HG03060 (cell line): ENCODE measurements at regions not wholly inside any gene's neighbourhood (a gene's known extent, or its start where the extent isn't known, plus 50 kb on each side); places are given as distances from the start of the nearest gene placed in this dataset.

Experiments used
- ATAC-seq: cut with Tn5 transposase; IDR thresholded peaks from one replicate; pipeline ENCODE4 v1.9.1; 2021; ENCODE audit warnings: low read depth, moderate number of reproducible peaks; ENCODE audit not compliant: unreplicated experiment

GRCh38 chr14:84361476-84361875 is 1168.5 kb upstream of the FLRT2 start:
- no peak for ATAC-seq

- ATAC-seq, result no peak
These were observed 1154.7 kb upstream of the FLRT2 start for GRCh38 chr14:84375235-84375634.

- no peak for ATAC-seq
These were observed 1139.9 kb upstream of the FLRT2 start for GRCh38 chr14:84390010-84390409.

- no peak for ATAC-seq
These were observed 1132.3 kb upstream of the FLRT2 start for GRCh38 chr14:84397631-84398030.

GRCh38 chr14:84399296-84399910 is 1130.5 kb upstream of the FLRT2 start:
- ATAC-seq, result no peak

- ATAC-seq, result no peak
These were observed 1128.3 kb upstream of the FLRT2 start for GRCh38 chr14:84401631-84402030.

GRCh38 chr14:84403585-84403984 is 1126.4 kb upstream of the FLRT2 start:
- no peak for ATAC-seq

GRCh38 chr14:84404246-84404645 is 1125.7 kb upstream of the FLRT2 start:
- ATAC-seq, result no peak

- ATAC-seq, result no peak
These were observed 1120.5 kb upstream of the FLRT2 start for GRCh38 chr14:84409435-84409834.

- ATAC-seq, result no peak
These were observed 1119.6 kb upstream of the FLRT2 start for GRCh38 chr14:84410344-84410743.

GRCh38 chr14:84420221-84420620 is 1109.7 kb upstream of the FLRT2 start:
- no peak for ATAC-seq

- no peak for ATAC-seq
These were observed 1108.3 kb upstream of the FLRT2 start for GRCh38 chr14:84421621-84422020.

GRCh38 chr14:84425968-84426367 is 1104.0 kb upstream of the FLRT2 start:
- no peak for ATAC-seq

GRCh38 chr14:84432676-84433075 is 1097.3 kb upstream of the FLRT2 start:
- ATAC-seq, result no peak

GRCh38 chr14:84433961-84434360 is 1096.0 kb upstream of the FLRT2 start:
- ATAC-seq, result no peak

- no peak for ATAC-seq
These were observed 1094.1 kb upstream of the FLRT2 start for GRCh38 chr14:84435820-84436324.

- ATAC-seq, result no peak
These were observed 1093.4 kb upstream of the FLRT2 start for GRCh38 chr14:84436528-84436927.

GRCh38 chr14:84442521-84442920 is 1087.4 kb upstream of the FLRT2 start:
- no peak for ATAC-seq

GRCh38 chr14:84445486-84445885 is 1084.5 kb upstream of the FLRT2 start:
- ATAC-seq, result no peak

GRCh38 chr14:84446250-84446649 is 1083.7 kb upstream of the FLRT2 start:
- ATAC-seq, result no peak

- no peak for ATAC-seq
These were observed 1076.5 kb upstream of the FLRT2 start for GRCh38 chr14:84453307-84453950.

- no peak for ATAC-seq
These were observed 1075.8 kb upstream of the FLRT2 start for GRCh38 chr14:84454114-84454513.
